ENCODE measurements at regions not wholly inside any gene's neighbourhood (a gene's known extent, or its start where the extent isn't known, plus 50 kb on each side); places are given as distances from the start of the nearest gene placed in this dataset.

GRCh38 chr17:77322514-77323412 is 182.0 kb downstream of the SEC14L1 start (continued):
- TF ChIP-seq, protein P1, sequence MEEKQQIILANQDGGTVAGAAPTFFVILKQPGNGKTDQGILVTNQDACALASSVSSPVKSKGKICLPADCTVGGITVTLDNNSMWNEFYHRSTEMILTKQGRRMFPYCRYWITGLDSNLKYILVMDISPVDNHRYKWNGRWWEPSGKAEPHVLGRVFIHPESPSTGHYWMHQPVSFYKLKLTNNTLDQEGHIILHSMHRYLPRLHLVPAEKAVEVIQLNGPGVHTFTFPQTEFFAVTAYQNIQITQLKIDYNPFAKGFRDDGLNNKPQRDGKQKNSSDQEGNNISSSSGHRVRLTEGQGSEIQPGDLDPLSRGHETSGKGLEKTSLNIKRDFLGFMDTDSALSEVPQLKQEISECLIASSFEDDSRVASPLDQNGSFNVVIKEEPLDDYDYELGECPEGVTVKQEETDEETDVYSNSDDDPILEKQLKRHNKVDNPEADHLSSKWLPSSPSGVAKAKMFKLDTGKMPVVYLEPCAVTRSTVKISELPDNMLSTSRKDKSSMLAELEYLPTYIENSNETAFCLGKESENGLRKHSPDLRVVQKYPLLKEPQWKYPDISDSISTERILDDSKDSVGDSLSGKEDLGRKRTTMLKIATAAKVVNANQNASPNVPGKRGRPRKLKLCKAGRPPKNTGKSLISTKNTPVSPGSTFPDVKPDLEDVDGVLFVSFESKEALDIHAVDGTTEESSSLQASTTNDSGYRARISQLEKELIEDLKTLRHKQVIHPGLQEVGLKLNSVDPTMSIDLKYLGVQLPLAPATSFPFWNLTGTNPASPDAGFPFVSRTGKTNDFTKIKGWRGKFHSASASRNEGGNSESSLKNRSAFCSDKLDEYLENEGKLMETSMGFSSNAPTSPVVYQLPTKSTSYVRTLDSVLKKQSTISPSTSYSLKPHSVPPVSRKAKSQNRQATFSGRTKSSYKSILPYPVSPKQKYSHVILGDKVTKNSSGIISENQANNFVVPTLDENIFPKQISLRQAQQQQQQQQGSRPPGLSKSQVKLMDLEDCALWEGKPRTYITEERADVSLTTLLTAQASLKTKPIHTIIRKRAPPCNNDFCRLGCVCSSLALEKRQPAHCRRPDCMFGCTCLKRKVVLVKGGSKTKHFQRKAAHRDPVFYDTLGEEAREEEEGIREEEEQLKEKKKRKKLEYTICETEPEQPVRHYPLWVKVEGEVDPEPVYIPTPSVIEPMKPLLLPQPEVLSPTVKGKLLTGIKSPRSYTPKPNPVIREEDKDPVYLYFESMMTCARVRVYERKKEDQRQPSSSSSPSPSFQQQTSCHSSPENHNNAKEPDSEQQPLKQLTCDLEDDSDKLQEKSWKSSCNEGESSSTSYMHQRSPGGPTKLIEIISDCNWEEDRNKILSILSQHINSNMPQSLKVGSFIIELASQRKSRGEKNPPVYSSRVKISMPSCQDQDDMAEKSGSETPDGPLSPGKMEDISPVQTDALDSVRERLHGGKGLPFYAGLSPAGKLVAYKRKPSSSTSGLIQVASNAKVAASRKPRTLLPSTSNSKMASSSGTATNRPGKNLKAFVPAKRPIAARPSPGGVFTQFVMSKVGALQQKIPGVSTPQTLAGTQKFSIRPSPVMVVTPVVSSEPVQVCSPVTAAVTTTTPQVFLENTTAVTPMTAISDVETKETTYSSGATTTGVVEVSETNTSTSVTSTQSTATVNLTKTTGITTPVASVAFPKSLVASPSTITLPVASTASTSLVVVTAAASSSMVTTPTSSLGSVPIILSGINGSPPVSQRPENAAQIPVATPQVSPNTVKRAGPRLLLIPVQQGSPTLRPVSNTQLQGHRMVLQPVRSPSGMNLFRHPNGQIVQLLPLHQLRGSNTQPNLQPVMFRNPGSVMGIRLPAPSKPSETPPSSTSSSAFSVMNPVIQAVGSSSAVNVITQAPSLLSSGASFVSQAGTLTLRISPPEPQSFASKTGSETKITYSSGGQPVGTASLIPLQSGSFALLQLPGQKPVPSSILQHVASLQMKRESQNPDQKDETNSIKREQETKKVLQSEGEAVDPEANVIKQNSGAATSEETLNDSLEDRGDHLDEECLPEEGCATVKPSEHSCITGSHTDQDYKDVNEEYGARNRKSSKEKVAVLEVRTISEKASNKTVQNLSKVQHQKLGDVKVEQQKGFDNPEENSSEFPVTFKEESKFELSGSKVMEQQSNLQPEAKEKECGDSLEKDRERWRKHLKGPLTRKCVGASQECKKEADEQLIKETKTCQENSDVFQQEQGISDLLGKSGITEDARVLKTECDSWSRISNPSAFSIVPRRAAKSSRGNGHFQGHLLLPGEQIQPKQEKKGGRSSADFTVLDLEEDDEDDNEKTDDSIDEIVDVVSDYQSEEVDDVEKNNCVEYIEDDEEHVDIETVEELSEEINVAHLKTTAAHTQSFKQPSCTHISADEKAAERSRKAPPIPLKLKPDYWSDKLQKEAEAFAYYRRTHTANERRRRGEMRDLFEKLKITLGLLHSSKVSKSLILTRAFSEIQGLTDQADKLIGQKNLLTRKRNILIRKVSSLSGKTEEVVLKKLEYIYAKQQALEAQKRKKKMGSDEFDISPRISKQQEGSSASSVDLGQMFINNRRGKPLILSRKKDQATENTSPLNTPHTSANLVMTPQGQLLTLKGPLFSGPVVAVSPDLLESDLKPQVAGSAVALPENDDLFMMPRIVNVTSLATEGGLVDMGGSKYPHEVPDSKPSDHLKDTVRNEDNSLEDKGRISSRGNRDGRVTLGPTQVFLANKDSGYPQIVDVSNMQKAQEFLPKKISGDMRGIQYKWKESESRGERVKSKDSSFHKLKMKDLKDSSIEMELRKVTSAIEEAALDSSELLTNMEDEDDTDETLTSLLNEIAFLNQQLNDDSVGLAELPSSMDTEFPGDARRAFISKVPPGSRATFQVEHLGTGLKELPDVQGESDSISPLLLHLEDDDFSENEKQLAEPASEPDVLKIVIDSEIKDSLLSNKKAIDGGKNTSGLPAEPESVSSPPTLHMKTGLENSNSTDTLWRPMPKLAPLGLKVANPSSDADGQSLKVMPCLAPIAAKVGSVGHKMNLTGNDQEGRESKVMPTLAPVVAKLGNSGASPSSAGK (IDR thresholded peaks at IDR 0.05) = peak; percentile 41; the same call in 1 of the 2 replicates
- no peak for TF ChIP-seq HSF4 (CRISPR knock-in tag; IDR thresholded peaks at IDR 0.05; ENCODE audit: borderline replicate concordance)
- 0 out of 2 replicates have a peak, but pooled peaks have one; percentile 2 for TF ChIP-seq CBFA2T3 (IDR thresholded peaks at IDR 0.05)
- no peak for TF ChIP-seq ZNF311 (CRISPR knock-in tag; IDR thresholded peaks at IDR 0.05)
- no peak for TF ChIP-seq MEF2D (tag; conservative IDR thresholded peaks at IDR 0.05; ENCODE audit: low read depth)
- TF ChIP-seq SMAD4 (CRISPR knock-in tag; conservative IDR thresholded peaks at IDR 0.05) = peak; percentile 24; the same call in 1 of the 2 replicates
- no peak; the same call in 1 of the 2 replicates for TF ChIP-seq PHF8 (IDR thresholded peaks at IDR 0.05; ENCODE audit: borderline replicate concordance, low read length)
- no peak for TF ChIP-seq RAD21 (CRISPR knock-in tag; conservative IDR thresholded peaks at IDR 0.05 in 1 of 2, IDR thresholded peaks at IDR 0.05 in 1 of 2)
- no peak for TF ChIP-seq MTF1 (CRISPR knock-in tag; IDR thresholded peaks at IDR 0.05; ENCODE audit: borderline replicate concordance)
- TF ChIP-seq TRIM28 (IDR thresholded peaks at IDR 0.05) = no peak
- TF ChIP-seq STAG1 (CRISPR knock-in tag; IDR thresholded peaks at IDR 0.05; ENCODE audit: borderline replicate concordance) = no peak
- peak; percentile 58; the same call in 1 of the 2 replicates for TF ChIP-seq POLR2A (conservative IDR thresholded peaks at IDR 0.05)
- no peak for TF ChIP-seq NR4A1 (CRISPR knock-in tag; IDR thresholded peaks at IDR 0.05)
- no peak for TF ChIP-seq NR4A1 (tag; IDR thresholded peaks at IDR 0.05)
- no peak for TF ChIP-seq NR1H2 (CRISPR knock-in tag; IDR thresholded peaks at IDR 0.05)
- no peak for TF ChIP-seq GTF2E2 (tag; IDR thresholded peaks at IDR 0.05)
- no peak for TF ChIP-seq NCOA4 (IDR thresholded peaks at IDR 0.05; ENCODE audit: partially characterized antibody)
- TF ChIP-seq ZFPM2 (CRISPR knock-in tag; IDR thresholded peaks at IDR 0.05) = no peak
- TF ChIP-seq ILF3 (IDR thresholded peaks at IDR 0.05; ENCODE audit: borderline replicate concordance) = no peak
